Gastrocnemius medialis (tissue), 4 donors: ENCODE measurements at regions not wholly inside any gene's neighbourhood (a gene's known extent, or its start where the extent isn't known, plus 50 kb on each side); places are given as distances from the start of the nearest gene placed in this dataset.

Experiments used
- CTCF ChIP-seq, 5 experiments: fragments of 450-650 bp in 3 of 5; fragments of 200-600 bp in 2 of 5; sonication (generic) in 2 of 5; IDR thresholded peaks in 4 of 5; conservative IDR thresholded peaks in 1 of 5; 1 replicate in 4 of 5; 2 replicates in 1 of 5; pipeline ENCODE4 v1.5.1; 2016 to 2019; ENCODE audit warnings: antibody characterized with exemption in 5 of 5, mild to moderate bottlenecking in 3 of 5, moderate library complexity in 3 of 5
- POLR2A ChIP-seq, 2 donors: fragments of 450-650 bp; IDR thresholded peaks; one replicate each; pipeline ENCODE4 v1.6.1; 2017; ENCODE audit warnings: antibody characterized with exemption in 2 of 2, mild to moderate bottlenecking in 2 of 2, moderate library complexity in 2 of 2

- TF ChIP-seq POLR2A (IDR thresholded peaks at IDR 0.05) (no peak), CTCF (IDR thresholded peaks at IDR 0.05 in 4 of 5, conservative IDR thresholded peaks at IDR 0.05 in 1 of 5) (no peak)
Measured at GRCh38 chr6:170062209-170062914, 228.5 kb downstream of the DLL1 start.
